ENCODE measurements at regions not wholly inside any gene's neighbourhood (a gene's known extent, or its start where the extent isn't known, plus 50 kb on each side); places are given as distances from the start of the nearest gene placed in this dataset.

- in situ Hi-C loops (cut with HindIII; ENCODE audit: low sequenced_read_pairs), result no loop called here
Measured at GRCh38 chr9:16192403-16193017, 639.7 kb downstream of the CCDC171 start.

- in situ Hi-C loops (cut with HindIII; ENCODE audit: low sequenced_read_pairs), result no loop called here
Measured at GRCh38 chr9:16193066-16193465, 640.2 kb downstream of the CCDC171 start.

- in situ Hi-C loops (cut with HindIII; ENCODE audit: low sequenced_read_pairs), result no loop called here
Measured at GRCh38 chr9:16196206-16196605, 643.4 kb downstream of the CCDC171 start.

- in situ Hi-C loops (cut with HindIII; ENCODE audit: low sequenced_read_pairs), result no loop called here
Measured at GRCh38 chr9:16197578-16198370, 644.9 kb downstream of the CCDC171 start.

DNA sequence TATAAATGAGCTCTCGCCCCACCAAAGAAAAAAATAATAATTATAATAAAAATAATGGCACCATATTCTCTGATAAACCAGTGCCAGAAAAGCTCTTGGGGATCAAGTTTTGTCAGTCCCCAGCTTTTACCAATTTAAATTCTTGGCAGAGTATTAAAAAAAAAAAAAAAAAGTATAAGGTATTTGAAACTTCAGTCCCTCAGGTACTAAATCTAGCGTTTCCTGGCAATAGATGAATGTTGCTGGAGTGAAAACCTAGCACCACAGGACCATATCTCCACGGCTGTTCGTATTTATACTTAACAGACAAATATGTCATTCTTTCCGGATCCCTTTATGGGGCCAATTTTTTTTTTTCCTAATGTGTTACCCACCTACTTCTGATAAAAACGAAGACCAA lies 646.2 kb downstream of the CCDC171 start:
- in situ Hi-C loops (cut with HindIII; ENCODE audit: low sequenced_read_pairs), result no loop called here

GRCh38 chr9:16202221-16202620 lies 649.4 kb downstream of the CCDC171 start:
- in situ Hi-C loops (cut with HindIII; ENCODE audit: low sequenced_read_pairs), result no loop called here

DNA sequence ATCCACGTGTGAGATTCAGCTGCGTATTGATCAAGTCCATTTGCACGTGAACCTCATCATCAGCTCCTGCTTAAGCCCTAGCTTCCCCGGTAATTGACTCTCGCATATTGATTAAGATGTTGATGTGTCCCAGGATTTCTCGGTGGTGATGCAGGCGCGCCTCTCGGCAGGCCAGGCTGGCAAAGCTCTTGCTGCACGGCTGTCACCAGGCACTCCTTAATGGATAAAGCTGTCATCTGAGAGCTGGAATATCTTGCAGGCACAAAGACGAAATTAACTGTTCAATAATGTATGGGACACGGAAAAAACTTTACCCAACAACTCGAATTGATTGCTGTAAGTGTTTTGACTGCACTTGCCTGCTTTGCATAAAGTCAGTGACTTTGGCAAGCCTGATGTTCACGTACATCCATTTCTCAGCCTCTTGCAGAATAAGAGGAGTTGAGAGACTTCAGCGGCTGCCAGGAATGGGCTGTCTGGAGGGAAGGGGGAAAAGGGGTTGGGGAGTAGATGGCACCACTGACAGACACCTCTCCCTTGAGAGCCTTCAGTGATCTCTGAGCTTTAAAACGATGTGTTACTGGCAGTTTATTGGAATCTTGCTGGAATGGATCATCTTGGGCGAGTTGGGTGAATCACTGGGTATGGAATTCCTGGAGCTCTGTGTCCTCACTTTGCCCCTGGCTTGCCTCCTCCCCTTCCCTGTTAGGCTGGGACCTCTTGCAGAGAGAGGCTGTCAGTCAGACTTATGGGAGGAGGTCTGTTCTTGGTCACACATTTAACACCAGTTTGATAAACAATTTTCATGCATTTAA lies 650.3 kb downstream of the CCDC171 start:
- in situ Hi-C loops (cut with HindIII; ENCODE audit: low sequenced_read_pairs), result no loop called here

DNA sequence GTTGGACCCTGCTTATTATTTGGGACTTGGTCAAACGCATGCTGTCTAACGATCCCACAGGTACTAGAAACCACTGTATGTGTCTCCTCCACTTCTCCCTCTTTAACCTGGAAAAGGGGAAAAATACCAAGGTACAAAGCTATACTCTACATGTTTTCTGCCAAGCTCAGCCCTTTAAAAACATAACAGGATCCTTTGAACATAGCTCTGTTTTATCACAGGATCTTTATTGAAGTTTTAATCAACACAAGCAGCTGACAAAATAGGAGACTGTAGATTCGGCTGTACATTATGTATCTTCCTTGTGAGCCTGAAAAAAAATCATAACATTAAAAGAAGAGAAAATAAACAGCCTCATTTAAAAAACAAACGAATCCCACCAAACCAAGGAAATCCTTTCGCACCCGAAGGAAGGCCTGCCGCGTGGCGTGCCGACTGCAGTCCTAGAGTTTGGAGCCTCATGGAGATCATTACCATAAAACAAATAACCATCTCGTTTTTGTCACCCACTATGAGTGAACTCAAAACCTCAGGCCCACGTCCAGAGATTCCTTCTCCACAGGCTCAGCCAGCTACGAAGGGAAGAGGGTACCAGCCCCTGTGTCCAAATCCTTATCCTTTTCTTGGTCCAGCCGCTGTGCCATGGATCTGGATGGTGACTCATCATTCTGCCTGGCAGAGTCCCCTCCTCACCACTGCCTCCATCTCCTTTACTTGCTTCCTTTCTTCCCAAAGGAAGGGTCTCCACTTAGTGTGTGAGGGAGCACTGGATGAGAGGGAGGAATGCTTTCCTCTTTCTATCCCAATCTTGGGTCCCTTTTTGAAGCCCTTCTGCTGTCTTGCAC lies 651.1 kb downstream of the CCDC171 start:
- in situ Hi-C loops (cut with HindIII; ENCODE audit: low sequenced_read_pairs), result no loop called here

GRCh38 chr9:16205455-16205854 lies 652.6 kb downstream of the CCDC171 start:
- in situ Hi-C loops (cut with HindIII; ENCODE audit: low sequenced_read_pairs), result no loop called here

DNA sequence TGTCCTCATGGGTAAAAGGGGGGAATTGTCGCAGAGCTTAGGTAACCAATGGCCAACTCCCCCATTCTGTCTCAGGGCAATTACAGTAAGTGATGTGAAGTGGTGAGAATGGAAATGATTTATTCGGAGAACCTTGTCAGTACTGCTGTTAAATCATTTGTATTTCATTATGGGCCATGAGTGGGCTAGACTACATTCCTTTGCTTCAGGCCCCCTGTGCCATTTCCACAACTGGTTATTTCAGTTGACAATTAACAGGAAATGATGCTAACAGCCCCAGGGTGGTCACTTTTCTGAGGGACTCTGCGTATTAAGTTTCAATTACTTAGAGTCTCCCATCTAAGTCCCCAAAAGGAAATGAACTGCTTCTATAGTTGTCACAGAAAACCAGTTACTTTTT lies 653.7 kb downstream of the CCDC171 start:
- in situ Hi-C loops (cut with HindIII; ENCODE audit: low sequenced_read_pairs), result no loop called here

GRCh38 chr9:16207161-16207560 lies 654.3 kb downstream of the CCDC171 start:
- in situ Hi-C loops (cut with HindIII; ENCODE audit: low sequenced_read_pairs), result no loop called here

GRCh38 chr9:16210440-16210839 lies 657.6 kb downstream of the CCDC171 start:
- in situ Hi-C loops (cut with HindIII; ENCODE audit: low sequenced_read_pairs), result no loop called here

DNA sequence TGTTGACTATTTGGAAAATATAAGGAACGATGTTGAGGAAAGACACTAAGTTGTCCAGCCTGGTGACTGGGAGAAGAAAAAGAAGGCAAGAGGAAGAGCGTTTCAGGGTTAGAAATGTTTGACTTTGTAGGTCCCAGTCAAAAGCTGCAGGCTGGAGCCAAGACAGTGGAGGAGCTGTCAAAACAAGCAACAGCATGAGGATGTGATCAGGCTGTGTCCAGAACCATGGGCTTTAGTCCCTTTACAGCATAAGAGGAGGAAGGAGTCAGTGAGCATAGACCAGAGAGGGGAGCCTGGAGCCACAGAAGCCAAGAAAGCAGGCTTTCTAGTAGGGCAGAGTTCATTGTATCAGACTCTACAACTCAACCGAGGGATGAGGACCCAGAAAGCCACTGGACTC lies 658.5 kb downstream of the BNC2 start:
- in situ Hi-C loops (cut with HindIII; ENCODE audit: low sequenced_read_pairs), result no loop called here

DNA sequence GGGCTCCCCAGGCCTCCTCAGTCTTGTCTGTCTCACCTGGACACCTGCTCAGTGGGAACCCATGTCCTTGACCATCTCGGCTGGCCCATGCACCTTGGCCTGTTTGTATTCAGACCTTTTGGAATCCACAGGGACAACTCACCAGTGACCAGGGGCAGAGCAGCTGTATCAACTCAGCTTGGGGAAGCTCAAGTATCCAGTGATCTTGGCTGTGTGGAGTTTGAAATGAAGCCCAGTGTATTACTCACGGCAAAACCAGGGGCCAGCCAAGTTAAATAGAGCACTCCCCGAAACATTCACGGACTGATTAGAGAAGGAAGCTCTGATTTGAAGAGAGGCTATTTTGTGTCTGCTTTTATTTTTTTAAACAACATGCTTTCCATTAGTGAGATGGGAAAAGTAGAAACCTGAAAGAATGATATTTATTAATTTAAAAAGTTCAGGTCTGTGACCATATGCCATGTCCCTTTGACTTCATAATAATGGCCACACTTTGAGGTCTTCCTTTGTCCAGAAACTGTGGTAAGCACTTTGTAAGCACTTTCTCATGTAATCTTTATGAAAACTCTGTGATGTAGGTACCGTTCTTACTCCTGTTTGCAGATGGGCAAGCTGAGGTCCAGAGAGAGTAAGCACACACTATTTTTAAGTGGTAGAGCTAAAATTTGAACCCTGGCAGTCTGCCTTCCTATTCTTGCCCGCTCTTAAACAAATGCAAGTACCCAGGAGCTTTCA lies 656.5 kb downstream of the BNC2 start:
- in situ Hi-C loops (cut with HindIII; ENCODE audit: low sequenced_read_pairs), result no loop called here

- in situ Hi-C loops (cut with HindIII; ENCODE audit: low sequenced_read_pairs), result no loop called here
Measured at GRCh38 chr9:16214677-16215352, 655.7 kb downstream of the BNC2 start.

GRCh38 chr9:16215353-16215680 lies 655.2 kb downstream of the BNC2 start:
- in situ Hi-C loops (cut with HindIII; ENCODE audit: low sequenced_read_pairs), result no loop called here

DNA sequence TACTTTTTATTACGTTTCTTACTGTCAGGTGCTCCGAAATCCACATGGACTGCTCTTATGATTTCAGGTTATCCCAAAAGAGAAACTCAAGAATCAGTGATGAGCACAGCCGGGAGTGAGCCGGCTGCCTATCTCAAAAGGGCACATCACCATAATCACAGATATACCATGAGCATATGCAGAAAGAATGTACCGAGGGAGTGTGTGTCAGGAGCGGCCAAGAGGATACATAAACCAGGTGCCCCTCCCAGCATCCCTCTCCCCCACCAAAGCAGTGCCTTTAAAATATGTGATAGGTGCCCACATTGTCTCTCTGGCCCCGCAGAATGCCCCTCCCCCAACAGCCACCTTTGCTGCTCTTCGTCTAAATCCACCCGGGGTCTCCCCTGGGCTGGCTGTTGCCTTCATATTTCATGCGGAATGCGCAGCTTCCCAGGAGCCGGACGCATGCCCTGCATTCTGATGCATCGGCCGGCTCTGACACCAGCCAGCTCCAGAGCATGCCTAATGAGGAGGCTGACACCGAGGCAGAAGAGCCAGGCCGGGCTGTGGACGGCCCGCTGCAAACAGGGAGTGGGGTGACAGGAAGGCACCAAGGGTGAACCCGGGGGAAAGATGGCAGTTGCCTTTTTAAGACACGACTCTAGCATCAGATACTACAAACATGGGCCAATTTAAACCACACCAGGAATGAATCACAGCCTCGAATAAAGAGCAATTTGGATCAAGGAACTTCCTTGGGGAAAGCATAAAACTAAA lies 652.3 kb downstream of the BNC2 start:
- in situ Hi-C loops (cut with HindIII; ENCODE audit: low sequenced_read_pairs), result no loop called here

DNA sequence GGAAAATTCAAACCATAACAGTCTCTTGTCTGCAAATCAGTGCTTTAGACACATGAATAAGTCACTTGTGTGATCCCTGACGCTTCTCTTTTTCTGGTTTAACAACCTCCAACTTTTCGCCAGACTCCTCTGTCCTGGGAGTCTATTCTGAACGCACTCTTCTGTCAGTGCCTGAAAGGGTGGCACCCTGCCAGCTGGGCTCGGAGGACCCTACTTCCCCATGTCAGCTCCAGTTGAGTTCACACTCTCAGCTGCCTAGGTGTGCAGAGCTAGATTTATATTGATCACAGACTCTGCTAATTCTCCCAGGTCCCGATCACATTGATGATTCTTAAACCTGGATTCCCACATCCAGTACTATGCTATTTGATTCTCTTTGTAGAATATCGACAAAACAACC lies 649.1 kb downstream of the BNC2 start:
- in situ Hi-C loops (cut with HindIII; ENCODE audit: low sequenced_read_pairs), result no loop called here
